ENCODE measurements at regions not wholly inside any gene's neighbourhood (a gene's known extent, or its start where the extent isn't known, plus 50 kb on each side); places are given as distances from the start of the nearest gene placed in this dataset.

DNA sequence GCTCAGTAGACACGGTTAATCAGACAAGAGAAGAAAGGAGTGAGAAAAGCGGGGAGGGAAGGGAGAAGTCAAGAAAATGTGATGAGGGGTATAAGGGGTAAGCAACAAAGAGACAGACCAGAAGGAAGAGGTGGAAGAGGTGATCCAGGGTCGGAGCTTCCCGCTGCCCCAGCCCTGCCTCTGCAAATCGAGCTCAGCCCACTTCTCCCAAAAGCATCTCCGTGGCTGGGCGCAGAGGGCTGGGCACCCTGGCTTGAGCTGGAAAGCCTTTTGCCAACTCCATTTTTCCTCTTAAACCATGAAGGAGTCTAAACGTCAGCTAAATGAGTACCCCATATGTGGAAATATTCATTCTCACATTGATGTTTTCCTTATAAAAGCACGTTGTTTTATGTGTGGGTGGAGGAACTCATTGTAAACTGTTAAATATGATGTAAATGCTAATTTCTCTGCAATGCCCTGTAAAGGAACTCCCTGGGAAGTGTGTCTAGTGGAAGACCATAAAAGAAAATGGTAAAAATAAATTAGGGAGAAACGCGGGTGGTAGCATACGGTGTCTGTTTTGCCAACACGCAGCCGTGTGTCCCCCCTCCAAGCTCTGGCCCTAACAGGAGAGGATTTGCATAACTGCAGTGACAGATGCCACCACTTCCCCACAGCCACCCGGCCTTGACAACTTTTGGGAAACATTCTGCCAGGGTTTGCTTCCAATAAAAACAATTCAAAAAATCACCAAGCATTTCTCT, 55.2 kb upstream of the MAFB start (continued):
- TF ChIP-seq ZNF134 (CRISPR knock-in tag; conservative IDR thresholded peaks at IDR 0.05) (no peak), ARNT (IDR thresholded peaks at IDR 0.05) (no peak), FOXA3 (CRISPR knock-in tag; conservative IDR thresholded peaks at IDR 0.05 in 1 of 2, IDR thresholded peaks at IDR 0.05 in 1 of 2) (no peak), SMARCC2 (IDR thresholded peaks at IDR 0.05; ENCODE audit: low read depth) (no peak), ZNF583 (CRISPR knock-in tag; IDR thresholded peaks at IDR 0.05) (no peak), ZNF143 (CRISPR knock-in tag; IDR thresholded peaks at IDR 0.05) (no peak), MBD2 (IDR thresholded peaks at IDR 0.05; ENCODE audit: borderline replicate concordance, low read depth) (no peak)
- TF ChIP-seq, protein P1, sequence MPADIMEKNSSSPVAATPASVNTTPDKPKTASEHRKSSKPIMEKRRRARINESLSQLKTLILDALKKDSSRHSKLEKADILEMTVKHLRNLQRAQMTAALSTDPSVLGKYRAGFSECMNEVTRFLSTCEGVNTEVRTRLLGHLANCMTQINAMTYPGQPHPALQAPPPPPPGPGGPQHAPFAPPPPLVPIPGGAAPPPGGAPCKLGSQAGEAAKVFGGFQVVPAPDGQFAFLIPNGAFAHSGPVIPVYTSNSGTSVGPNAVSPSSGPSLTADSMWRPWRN (IDR thresholded peaks at IDR 0.05; ENCODE audit: low read depth), result no peak

DNA sequence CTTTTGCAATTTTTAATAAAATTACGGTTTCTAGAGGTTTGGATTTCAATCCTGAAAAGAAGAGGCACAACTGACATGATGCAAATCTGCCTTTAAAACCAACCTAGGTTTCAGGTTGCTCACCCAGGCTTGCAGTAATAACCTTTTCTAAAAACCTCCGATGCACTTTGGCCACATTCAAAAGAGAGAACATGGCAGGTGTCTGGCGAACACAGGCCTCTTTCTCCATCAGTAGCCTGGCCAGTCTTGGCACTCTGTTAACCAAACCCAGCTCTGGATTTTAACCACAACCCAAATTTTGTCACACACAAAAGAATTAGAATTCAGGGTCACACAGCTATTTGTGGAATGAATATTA, 55.8 kb upstream of the MAFB start:
- Histone ChIP-seq H3K27me3 (ENCODE audit: control insufficient read depth in 2 of 2, insufficient read depth in 2 of 2, low read length in 2 of 2) (peaks cover 5 to 21% of the 10 kb centered on the region in 2 experiments; a peak in 3 of 5 replicates), H3K4me2 (ENCODE audit: insufficient read depth, low read length) (no peak overlapping the region)
- no peak for FAIRE-seq
- TF ChIP-seq MXI1 (IDR thresholded peaks at IDR 0.05; ENCODE audit: low read depth, low read length) (no peak), RFX7 (CRISPR knock-in tag; IDR thresholded peaks at IDR 0.05) (no peak), YY1 (IDR thresholded peaks at IDR 0.05; ENCODE audit: borderline replicate concordance in 1 of 3, control insufficient read depth in 1 of 3, extremely low read depth in 1 of 3, insufficient read depth in 3 of 3, insufficient read length in 1 of 3, insufficient replicate concordance in 2 of 3, low read depth in 1 of 3, low read length in 2 of 3) (no peak), ZNF263 (CRISPR knock-in tag; IDR thresholded peaks at IDR 0.05; ENCODE audit: borderline replicate concordance) (no peak), PHF21A (IDR thresholded peaks at IDR 0.05; ENCODE audit: borderline replicate concordance, low read depth) (no peak), POLR2G (IDR thresholded peaks at IDR 0.05; ENCODE audit: low read depth, low read length) (no peak), ZNF696 (CRISPR knock-in tag; conservative IDR thresholded peaks at IDR 0.05) (no peak), HDAC1 (IDR thresholded peaks at IDR 0.05) (no peak)
- TF ChIP-seq, protein P2, sequence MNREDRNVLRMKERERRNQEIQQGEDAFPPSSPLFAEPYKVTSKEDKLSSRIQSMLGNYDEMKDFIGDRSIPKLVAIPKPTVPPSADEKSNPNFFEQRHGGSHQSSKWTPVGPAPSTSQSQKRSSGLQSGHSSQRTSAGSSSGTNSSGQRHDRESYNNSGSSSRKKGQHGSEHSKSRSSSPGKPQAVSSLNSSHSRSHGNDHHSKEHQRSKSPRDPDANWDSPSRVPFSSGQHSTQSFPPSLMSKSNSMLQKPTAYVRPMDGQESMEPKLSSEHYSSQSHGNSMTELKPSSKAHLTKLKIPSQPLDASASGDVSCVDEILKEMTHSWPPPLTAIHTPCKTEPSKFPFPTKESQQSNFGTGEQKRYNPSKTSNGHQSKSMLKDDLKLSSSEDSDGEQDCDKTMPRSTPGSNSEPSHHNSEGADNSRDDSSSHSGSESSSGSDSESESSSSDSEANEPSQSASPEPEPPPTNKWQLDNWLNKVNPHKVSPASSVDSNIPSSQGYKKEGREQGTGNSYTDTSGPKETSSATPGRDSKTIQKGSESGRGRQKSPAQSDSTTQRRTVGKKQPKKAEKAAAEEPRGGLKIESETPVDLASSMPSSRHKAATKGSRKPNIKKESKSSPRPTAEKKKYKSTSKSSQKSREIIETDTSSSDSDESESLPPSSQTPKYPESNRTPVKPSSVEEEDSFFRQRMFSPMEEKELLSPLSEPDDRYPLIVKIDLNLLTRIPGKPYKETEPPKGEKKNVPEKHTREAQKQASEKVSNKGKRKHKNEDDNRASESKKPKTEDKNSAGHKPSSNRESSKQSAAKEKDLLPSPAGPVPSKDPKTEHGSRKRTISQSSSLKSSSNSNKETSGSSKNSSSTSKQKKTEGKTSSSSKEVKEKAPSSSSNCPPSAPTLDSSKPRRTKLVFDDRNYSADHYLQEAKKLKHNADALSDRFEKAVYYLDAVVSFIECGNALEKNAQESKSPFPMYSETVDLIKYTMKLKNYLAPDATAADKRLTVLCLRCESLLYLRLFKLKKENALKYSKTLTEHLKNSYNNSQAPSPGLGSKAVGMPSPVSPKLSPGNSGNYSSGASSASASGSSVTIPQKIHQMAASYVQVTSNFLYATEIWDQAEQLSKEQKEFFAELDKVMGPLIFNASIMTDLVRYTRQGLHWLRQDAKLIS (CRISPR knock-in tag; IDR thresholded peaks at IDR 0.05), result no peak

More for the DNA sequence above, 55.8 kb upstream of the MAFB start:
- WGBS (ENCODE audit: insufficient coverage, low coverage, missing lambda C conversion rate), result 0% methylated on average over 3 of the region's 3 CpGs
- Histone ChIP-seq H3K9me3 (replicated peaks; ENCODE audit: control insufficient read depth, insufficient read depth, low read depth, low read length) (no peaks in the 10 kb centered on the region), H3K4me1 (replicated peaks in 1 of 2; ENCODE audit: control insufficient read depth in 2 of 2, insufficient read depth in 2 of 2, low read length in 2 of 2) (no peaks in the 10 kb centered on the region), H3K27ac (ENCODE audit: extremely low read depth, low read depth, low read length) (no peak overlapping the region), H2AFZ (ENCODE audit: low read depth, low read length) (no peak overlapping the region), H3K4me3 (no peak overlapping the region), H3K9me1 (ENCODE audit: control insufficient read depth, insufficient read depth, low read length) (no peaks in the 10 kb centered on the region), H3K36me3 (ENCODE audit: control insufficient read depth, insufficient read depth, low read length) (no peaks in the 10 kb centered on the region), H4K20me1 (replicated peaks; ENCODE audit: control insufficient read depth, insufficient read depth, low read length) (peaks cover 3% of the 10 kb centered on the region; the same call in 1 of the 2 replicates), H3K9ac (ENCODE audit: insufficient read depth in 1 of 2, low read depth in 2 of 2, low read length in 2 of 2) (no peak overlapping the region), H3K79me2 (ENCODE audit: control insufficient read depth, insufficient read depth, low read length) (no peaks in the 10 kb centered on the region)
- in situ Hi-C loops (cut with MboI), result no loop called here
- ATAC-seq (no peak), DNase-seq (ENCODE audit: extremely low read depth in 1 of 4, low spot score in 3 of 4) (no peak)
- BruUV-seq (replicated peaks), result no TSS peak
- CTCF ChIA-PET (ENCODE audit: low intra/inter-chr PET ratio), result no interaction called here
- intact Hi-C loops (cut with micrococcal nuclease), result no loop called here
- POLR2A ChIA-PET, result interaction anchor here (0.6 to 0.8 kb wide), 4 partner anchors 11 to 1452 kb away, joined by 3 to 4 read pairs (median 3); no protein-coding TSS in a partner anchor

Data from K562 (cell line).